ENCODE measurements at regions not wholly inside any gene's neighbourhood (a gene's known extent, or its start where the extent isn't known, plus 50 kb on each side); places are given as distances from the start of the nearest gene placed in this dataset.

GRCh38 chr1:55385402-55386018, 170.3 kb upstream of the USP24 start:
- TF ChIP-seq POLR2AphosphoS5 (IDR thresholded peaks at IDR 0.05; ENCODE audit: low read depth, low read length) = no peak
- TF ChIP-seq POLR2A (IDR thresholded peaks at IDR 0.05; ENCODE audit: low read depth, low read length) = no peak
